HG02798 (cell line): ENCODE measurements at regions not wholly inside any gene's neighbourhood (a gene's known extent, or its start where the extent isn't known, plus 50 kb on each side); places are given as distances from the start of the nearest gene placed in this dataset.

ENCODE experiments used
- ATAC-seq: cut with Tn5 transposase; IDR thresholded peaks from one replicate; pipeline ENCODE4 v1.9.1; 2021; ENCODE audit warnings: mild to moderate bottlenecking; ENCODE audit not compliant: unreplicated experiment, poor library complexity

- ATAC-seq = no peak
Observed at GRCh38 chr2:220493871-220494525, 866.6 kb downstream of the SLC4A3 start.

DNA sequence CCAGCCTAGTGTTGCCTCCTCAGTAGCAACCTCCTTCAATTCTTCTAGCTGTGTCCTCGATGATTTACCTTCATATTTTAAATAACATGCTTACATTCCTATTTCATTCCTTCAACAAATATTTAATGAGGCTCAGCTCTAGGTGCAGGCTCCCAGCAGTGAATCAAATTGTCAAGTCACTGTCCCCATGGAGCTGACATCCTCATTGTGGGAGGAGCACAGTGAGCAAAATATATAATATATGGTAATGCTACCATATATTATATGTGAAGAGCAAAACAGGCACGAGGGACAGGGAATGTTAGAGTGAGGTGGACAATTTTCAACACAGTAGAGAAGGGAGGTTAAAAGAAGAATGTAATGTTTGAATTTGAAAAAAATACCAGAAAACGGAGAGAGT is 869.1 kb downstream of the SLC4A3 start:
- ATAC-seq = no peak

GRCh38 chr2:220499225-220499624 is 871.8 kb downstream of the SLC4A3 start:
- ATAC-seq = no peak

- ATAC-seq = no peak
Observed at GRCh38 chr2:220502539-220502938, 875.1 kb downstream of the SLC4A3 start.

- ATAC-seq = no peak
Observed at GRCh38 chr2:220503431-220503830, 876.0 kb downstream of the SLC4A3 start.

DNA sequence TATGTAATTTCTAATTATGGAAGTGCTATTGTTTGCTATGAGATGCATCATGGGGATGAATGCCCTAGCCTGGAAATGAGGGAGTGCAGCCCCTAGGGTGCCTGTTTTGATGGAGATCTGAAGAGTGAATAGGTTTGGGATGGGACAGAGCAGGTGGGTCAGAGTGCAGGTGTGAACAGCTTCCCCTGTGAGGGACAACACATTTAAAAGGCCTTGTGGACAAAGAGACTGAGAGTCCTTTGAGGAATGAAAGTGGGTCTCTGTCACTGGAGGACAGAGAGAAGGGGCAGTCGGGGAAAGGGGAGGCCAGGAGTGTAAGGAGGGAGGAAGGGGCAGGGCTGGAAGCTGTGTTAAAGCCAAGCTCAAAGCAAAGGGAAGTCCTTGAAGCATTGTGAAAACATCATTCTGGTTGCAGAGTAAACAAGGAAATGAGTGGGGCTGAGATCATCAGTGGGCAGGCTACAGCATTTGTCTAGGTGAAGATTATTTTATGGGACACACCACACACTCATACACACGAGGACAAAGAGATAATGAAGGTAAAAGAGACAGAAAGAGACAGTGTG is 877.6 kb downstream of the SLC4A3 start:
- ATAC-seq = no peak

DNA sequence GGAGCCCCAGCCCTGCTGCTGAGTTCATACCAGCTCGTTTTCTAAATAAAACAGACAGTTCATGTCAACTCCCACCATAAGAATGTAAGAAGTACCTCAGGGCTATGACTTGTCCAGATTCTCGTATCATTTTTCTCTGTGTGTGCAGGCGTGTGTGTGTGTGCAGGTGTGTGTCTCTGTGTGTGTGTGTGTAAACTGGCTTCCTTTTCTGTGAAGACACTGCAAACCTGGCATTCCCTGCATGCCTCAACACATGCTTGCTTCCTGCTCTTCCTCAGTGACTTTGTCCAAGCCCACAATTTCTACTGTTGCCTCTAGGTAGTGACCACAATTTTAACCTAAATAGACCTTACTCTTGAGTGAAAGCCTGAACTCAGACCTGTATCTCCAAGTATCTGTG is 879.0 kb downstream of the SLC4A3 start:
- no peak for ATAC-seq

GRCh38 chr2:220509096-220509757 is 881.8 kb downstream of the SLC4A3 start:
- ATAC-seq = no peak

GRCh38 chr2:220509966-220510365 is 882.5 kb downstream of the SLC4A3 start:
- no peak for ATAC-seq

DNA sequence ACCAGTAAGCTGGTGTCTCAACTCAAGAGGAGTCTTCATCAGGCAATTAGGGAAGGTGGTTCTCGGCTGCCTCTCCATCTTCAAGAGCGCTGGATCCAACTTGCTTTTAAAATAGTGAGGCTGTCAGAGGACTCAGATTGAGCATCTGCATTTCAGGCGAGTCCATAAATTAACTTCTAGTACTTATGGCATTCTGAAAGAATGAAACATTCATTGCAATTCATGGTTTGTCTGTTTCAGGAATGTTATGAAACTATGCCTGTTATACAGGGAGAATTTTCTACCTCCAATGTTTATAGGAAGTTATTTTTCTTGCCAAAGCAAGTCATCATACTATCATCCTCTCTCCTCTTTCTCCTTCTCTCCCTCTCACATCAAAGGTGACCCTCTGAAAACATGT is 883.2 kb downstream of the SLC4A3 start:
- no peak for ATAC-seq

DNA sequence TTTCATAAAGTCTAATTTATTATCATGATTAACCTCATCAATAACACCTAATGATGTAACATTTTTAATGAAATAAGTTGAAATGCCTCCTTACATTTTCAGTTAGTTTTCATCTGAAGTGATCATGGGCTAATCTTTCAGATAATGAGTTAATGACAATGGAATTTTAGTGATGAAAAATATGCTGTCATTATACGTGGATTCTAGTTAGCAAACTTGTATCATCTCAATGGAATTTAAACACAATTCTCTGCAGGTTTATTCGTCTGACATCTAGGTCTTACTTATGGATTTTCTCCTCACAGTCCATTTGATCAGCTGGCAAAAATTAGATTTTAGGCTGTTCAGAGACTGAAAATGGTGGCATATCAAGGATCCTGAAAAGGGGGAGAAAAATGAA is 885.0 kb downstream of the SLC4A3 start:
- ATAC-seq = no peak

- ATAC-seq = no peak
Observed at GRCh38 chr2:220513573-220514288, 886.3 kb downstream of the SLC4A3 start.

GRCh38 chr2:220521551-220521950 is 894.1 kb downstream of the SLC4A3 start:
- no peak for ATAC-seq

GRCh38 chr2:220528180-220528675 is 900.8 kb downstream of the SLC4A3 start:
- ATAC-seq = no peak

GRCh38 chr2:220531216-220531615 is 903.8 kb downstream of the SLC4A3 start:
- ATAC-seq = no peak

GRCh38 chr2:220533485-220533884 is 906.1 kb downstream of the SLC4A3 start:
- peak; percentile 83 for ATAC-seq

GRCh38 chr2:220539481-220539880 is 912.1 kb downstream of the SLC4A3 start:
- no peak for ATAC-seq

DNA sequence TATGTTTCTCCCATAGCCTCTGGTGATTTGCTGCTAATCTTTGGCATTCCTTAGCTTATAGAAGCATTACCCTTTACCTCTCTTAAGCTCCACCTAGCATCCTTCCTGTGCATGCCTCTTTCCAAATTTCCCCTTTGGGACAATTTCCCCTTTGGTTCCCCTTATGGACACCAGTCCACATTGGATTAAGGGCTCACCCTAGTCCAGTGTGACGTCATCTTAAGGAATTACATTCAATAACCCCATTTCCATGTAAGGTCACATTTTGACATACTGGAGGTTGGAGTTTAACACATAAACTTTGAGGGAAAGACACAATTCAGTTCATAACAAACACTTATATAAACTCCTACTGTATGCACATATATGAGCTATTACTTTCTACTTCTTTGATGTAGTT is 916.6 kb downstream of the SLC4A3 start:
- ATAC-seq = no peak

GRCh38 chr2:220550995-220551700 is 923.7 kb downstream of the SLC4A3 start:
- no peak for ATAC-seq

DNA sequence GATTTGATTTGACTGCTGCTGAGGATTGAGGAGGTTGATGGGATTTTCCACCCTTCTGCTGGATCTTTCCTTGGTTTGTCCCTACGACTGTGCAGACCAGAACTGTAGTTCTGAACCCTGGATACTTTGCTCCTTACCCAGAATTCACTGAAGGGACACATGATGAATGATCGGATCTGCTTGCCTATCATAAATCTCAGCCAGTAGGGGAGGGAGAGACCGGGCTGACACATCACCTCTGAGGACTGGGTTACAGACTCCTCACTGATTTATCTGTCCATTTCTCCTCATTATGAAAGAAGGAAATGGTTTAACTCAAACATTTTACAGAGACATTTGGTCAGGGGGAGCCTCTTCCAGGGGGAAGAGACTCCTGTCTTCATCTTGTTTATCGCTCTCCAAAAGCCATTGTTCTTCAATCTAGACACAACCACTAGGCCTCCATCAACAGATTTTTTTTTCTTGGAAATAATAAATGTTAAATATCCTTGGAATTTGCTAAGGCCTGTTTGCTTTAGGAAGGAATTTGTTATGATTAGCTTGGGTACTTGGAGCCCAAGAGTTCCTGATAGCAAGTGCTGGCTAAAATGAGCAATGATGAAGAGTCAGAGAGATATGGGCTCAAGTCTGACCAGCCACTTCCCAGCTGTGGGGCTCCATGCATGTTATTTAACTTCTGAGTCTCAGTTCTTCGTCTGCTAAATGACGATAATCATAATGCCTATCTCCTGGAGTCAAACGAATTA is 925.5 kb downstream of the SLC4A3 start:
- no peak for ATAC-seq
